Heart left ventricle (tissue), 16 donors: ENCODE measurements at regions not wholly inside any gene's neighbourhood (a gene's known extent, or its start where the extent isn't known, plus 50 kb on each side); places are given as distances from the start of the nearest gene placed in this dataset.
"Not testable (repeated sequence)": the region's sequence is repeated elsewhere in the genome, so short reads cannot be mapped to it uniquely, and the experiment has no call there.

Source experiments
- ATAC-seq, 4 donors: fragments of 200-7000 bp; cut with Tn5 transposase; one replicate each; pipeline ENCODE4 v1.9.1; 2020 to 2022; ENCODE audit warnings: moderate library complexity in 4 of 4, mild to moderate bottlenecking in 3 of 4, moderate number of reproducible peaks in 1 of 4
- DNase-seq, 5 donors: peaks; one replicate each; pipeline ENCODE4 v3.0.0-alpha.2; 2020
- H3K27ac ChIP-seq, 12 donors: fragments of 200-600 bp; sonication (generic) in 4 of 12; one replicate each; pipeline versions ENCODE4 v1.5.0 to v1.8.0; 2016 to 2022; ENCODE audit warnings: mild to moderate bottlenecking in 2 of 12
- H3K27me3 ChIP-seq, 9 donors: fragments of 200-600 bp; sonication (generic) in 2 of 9; one replicate each; pipeline versions ENCODE4 v1.5.1 to v1.8.0; 2016 to 2022; ENCODE audit warnings: mild to moderate bottlenecking in 3 of 9
- H3K36me3 ChIP-seq, 9 donors: fragments of 200-600 bp; sonication (generic) in 2 of 9; one replicate each; pipeline versions ENCODE4 v1.5.0 to v1.8.0; 2018 to 2022; ENCODE audit warnings: mild to moderate bottlenecking in 2 of 9
- H3K4me1 ChIP-seq, 12 donors: fragments of 200-600 bp; sonication (generic) in 4 of 12; one replicate each; pipeline versions ENCODE4 v1.5.0 to v1.8.0; 2016 to 2022; ENCODE audit warnings: mild to moderate bottlenecking in 3 of 12
- H3K4me3 ChIP-seq, 12 donors: fragments of 200-600 bp; sonication (generic) in 4 of 12; one replicate each; pipeline versions ENCODE4 v1.5.0 to v1.8.0; 2017 to 2022; ENCODE audit warnings: mild to moderate bottlenecking in 9 of 12, moderate library complexity in 4 of 12
- H3K9me3 ChIP-seq, 12 donors: fragments of 200-600 bp; sonication (generic) in 4 of 12; one replicate each; pipeline versions ENCODE4 v1.5.0 to v1.8.0; 2016 to 2022; ENCODE audit warnings: mild to moderate bottlenecking in 1 of 12
- POLR2A ChIP-seq, 2 donors: fragments of 450-650 bp; IDR thresholded peaks; one replicate each; pipeline ENCODE4 v1.6.1; 2017; ENCODE audit warnings: antibody characterized with exemption in 2 of 2, mild to moderate bottlenecking in 2 of 2, moderate library complexity in 2 of 2
- WGBS, 4 donors: extraction: QIAGEN DNeasy Blood & Tissue Kit in 2 of 4; methylation state at CpG; one replicate each; pipeline versions ENCODE4 v1.1.5 to v1.1.7; 2013 to 2018; 5-methylcytosine and 5-hydroxymethylcytosine counted together
- intact Hi-C, 10 donors: fragments of 100-400 bp; cut with DNase I; formaldehyde crosslinking; loops; one replicate each; pipeline versions ENCODE4 v1.11.1 to v1.14.2; 2022
- TF ChIP-seq, protein P1 (sequence below), 12 donors: fragments of 200-600 bp; sonication (generic) in 4 of 12; IDR thresholded peaks; one replicate each; pipeline versions ENCODE4 v1.5.0 to v1.8.0; 2018 to 2022; ENCODE audit warnings: antibody characterized with exemption in 12 of 12, mild to moderate bottlenecking in 5 of 12
- donor health status: ischemic (EF 13 %, LVEDD 7.1; RV severe dilation, severe dysfunction).
- donor health status: healthy with polysubstance abuse.
- donor health status: DM: no; HTN: yes; CAD: no.
- donor health status: DM: no; HTN: no; CAD: no.
- donor health status: ischemic (EF 25% LVEDD 6.9; RV normal size, moderate dysfunction).
- donor health status: ischemic (EF 25% LVEDD 5.7; RV mildly dilated, moderate dysfunction).
- donor health status: healthy.
- donor health status: DM: yes; HTN: yes; CAD: no.
- donor health status: ischemic (EF 35%, LVEDD 5.7; RV mildly dilated, moderate dysfunction).
- donor health status: nonischemic (EF 11% LVEDD 7.7; RV severe dilation, severe dysfunction).
- donor health status: DM: yes; HTN: yes; CAD: no.
- donor health status: PGD.
- donor health status: ischemic (EF 29% LVEDD 5.4; RV normal size, mild dysfunction).
- donor health status: nonischemic (EF 23%, LVEDD 6.1; RV moderate dilation, normal function).

DNA sequence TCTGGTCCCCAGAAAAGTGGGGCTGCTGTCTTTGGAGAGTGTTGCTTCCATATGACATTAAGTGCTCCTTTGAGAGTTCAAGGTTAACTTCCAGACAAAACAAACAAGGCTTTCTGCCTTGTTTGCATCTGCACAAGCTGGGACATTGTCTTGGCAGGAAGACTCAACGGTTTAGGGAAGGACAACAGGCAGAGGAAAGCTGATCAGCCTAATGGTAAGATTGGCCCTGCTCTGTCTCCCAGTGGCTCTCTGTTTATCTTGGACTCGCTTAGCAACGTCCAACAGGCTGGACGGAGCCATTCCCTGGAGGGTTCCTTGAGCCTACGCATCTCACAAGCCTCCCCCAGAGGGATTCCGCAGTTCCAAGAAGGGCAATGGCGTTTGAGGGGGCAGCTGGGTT, 62.2 kb upstream of the SLC44A3 start:
- Histone ChIP-seq H3K36me3 (no peaks in the 10 kb centered on the region), H3K27ac (peak overlapping the region in 6 of 12 donors; percentile 8 to 46 (median 33)), H3K9me3 (peaks cover 0 to 4% (median 0%) of the 10 kb centered on the region in 12 donors), H3K27me3 (no peaks in the 10 kb centered on the region), H3K4me3 (no peak overlapping the region), H3K4me1 (peaks cover 7 to 50% (median 28%) of the 10 kb centered on the region in 12 donors)
- DNase-seq (peak; percentile 61 to 79 (median 68)), ATAC-seq (peak; percentile 33 to 65 (median 60))
- 40 to 66% (median 53%) methylated on average over 7 of the region's 7 CpGs for WGBS, 4 donors
- intact Hi-C loops = loop anchor here in 5 of 10 donors (2.0 to 10.0 kb wide), 3 partner anchors 34 to 73 kb away; no protein-coding TSS in a partner anchor
- TF ChIP-seq, protein P1, sequence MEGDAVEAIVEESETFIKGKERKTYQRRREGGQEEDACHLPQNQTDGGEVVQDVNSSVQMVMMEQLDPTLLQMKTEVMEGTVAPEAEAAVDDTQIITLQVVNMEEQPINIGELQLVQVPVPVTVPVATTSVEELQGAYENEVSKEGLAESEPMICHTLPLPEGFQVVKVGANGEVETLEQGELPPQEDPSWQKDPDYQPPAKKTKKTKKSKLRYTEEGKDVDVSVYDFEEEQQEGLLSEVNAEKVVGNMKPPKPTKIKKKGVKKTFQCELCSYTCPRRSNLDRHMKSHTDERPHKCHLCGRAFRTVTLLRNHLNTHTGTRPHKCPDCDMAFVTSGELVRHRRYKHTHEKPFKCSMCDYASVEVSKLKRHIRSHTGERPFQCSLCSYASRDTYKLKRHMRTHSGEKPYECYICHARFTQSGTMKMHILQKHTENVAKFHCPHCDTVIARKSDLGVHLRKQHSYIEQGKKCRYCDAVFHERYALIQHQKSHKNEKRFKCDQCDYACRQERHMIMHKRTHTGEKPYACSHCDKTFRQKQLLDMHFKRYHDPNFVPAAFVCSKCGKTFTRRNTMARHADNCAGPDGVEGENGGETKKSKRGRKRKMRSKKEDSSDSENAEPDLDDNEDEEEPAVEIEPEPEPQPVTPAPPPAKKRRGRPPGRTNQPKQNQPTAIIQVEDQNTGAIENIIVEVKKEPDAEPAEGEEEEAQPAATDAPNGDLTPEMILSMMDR (IDR thresholded peaks at IDR 0.05) = no peak
- TF ChIP-seq POLR2A (IDR thresholded peaks at IDR 0.05) = no peak

DNA sequence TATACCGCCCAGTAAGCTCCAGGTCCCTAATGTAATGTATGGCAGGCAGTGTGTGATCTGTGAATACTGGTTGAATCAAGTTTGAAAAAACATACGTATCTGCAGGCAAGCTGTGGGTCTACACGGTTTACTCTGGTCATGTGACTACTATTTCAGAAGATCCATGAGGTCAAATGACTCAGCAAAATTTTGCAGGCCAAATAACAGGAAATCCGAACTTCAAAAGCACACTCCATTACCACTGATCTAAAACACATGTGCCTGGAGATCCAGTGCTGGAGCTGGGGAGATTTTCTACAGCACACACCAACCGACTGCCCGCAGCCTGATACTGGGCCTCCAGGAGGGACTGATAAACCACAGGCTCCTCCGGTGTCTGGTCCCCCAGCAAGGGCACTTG, 64.5 kb upstream of the SLC44A3 start:
- intact Hi-C loops = loop anchor here in 5 of 10 donors (1.0 to 10.0 kb wide), 4 partner anchors 37 to 97 kb away; no protein-coding TSS in a partner anchor
- Histone ChIP-seq H3K9me3 (peaks cover 0 to 3% (median 0%) of the 10 kb centered on the region in 12 donors), H3K27ac (peak overlapping the region in 4 of 12 donors; percentile 9 to 69 (median 38)), H3K27me3 (no peaks in the 10 kb centered on the region), H3K4me3 (no peak overlapping the region), H3K36me3 (no peaks in the 10 kb centered on the region), H3K4me1 (peaks cover 7 to 53% (median 28%) of the 10 kb centered on the region in 12 donors)
- DNase-seq (peak in 3 of 5 donors; percentile 20 to 37 (median 24)), ATAC-seq (peak; percentile 25 to 46 (median 40))
- TF ChIP-seq, protein P1 (IDR thresholded peaks at IDR 0.05) = no peak
- TF ChIP-seq POLR2A (IDR thresholded peaks at IDR 0.05) = no peak
- 28 to 44% (median 33%) methylated on average over 5 to 7 of the region's 7 CpGs for WGBS, 4 donors

DNA sequence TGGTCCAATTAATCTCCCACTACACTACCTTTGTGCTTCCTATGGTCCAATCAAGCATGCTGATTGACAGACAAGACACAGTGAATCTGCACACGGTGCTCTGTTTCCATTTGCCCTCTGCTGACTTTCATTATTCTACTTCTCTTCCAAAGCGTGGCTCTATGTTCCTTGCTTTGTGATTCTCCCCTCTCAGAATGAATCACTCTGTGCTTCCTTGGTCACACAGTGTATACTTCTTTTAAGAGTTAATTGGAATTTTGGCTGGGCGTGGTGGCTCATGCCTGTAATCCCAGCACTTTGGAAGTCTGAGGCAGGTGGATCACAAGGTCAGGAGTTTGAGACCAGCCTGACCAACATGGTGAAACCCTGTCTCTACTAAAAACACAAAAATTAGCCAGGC, 65.1 kb upstream of the SLC44A3 start:
- H3K4me1 ChIP-seq = peaks cover 7 to 53% (median 28%) of the 10 kb centered on the region in 12 donors
- H3K9me3 ChIP-seq, H3K36me3 ChIP-seq, H3K27me3 ChIP-seq, DNase-seq, H3K4me3 ChIP-seq: not testable (repeated sequence)
- intact Hi-C loops = loop anchor here in 4 of 10 donors (1.0 to 10.0 kb wide), 3 partner anchors 37 to 97 kb away; no protein-coding TSS in a partner anchor
- WGBS, 4 donors = 73 to 84% (median 78%) methylated on average over 3 of the region's 3 CpGs
- H3K27ac ChIP-seq = peak overlapping the region in 6 of 12 donors; percentile 25 to 69 (median 53)
- ATAC-seq = peak in 1 of 4 donors; percentile 4

DNA sequence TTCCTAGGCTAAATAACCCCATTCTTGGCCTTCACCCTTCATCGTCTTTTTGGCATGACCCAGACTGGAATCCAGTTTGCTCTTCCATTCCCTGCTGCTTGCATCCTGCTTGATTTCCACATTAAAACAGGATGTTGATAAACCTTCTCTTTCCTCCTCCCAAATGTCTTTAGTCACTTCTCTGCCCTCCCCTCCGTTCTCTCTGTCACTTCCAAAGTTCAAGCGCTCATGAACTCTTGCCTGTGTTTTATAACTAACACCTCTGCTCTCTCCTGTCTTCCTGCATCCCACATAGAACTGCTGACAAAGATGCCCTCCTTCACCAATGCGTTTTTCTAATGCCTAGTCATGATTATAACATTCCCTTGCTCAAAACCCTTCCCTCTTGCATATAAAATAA, 65.6 kb upstream of the SLC44A3 start:
- peaks cover 0 to 3% (median under 1%) of the 10 kb centered on the region in 12 donors for H3K9me3 ChIP-seq
- no peak for DNase-seq
- H3K4me1 ChIP-seq = peaks cover 7 to 53% (median 28%) of the 10 kb centered on the region in 12 donors
- ATAC-seq = peak in 2 of 4 donors; percentile 37 to 40
- H3K36me3 ChIP-seq = no peaks in the 10 kb centered on the region
- WGBS, 4 donors = 36 to 55% (median 43%) methylated on average over 4 of the region's 4 CpGs
- H3K27ac ChIP-seq = peak overlapping the region in 11 of 12 donors; percentile 28 to 79 (median 66)
- intact Hi-C loops = loop anchor here in 5 of 10 donors (5.0 to 10.0 kb wide), 4 partner anchors 38 to 212 kb away; partner anchors contain the start of gene F3 (in 3 of the 5)
- H3K4me3 ChIP-seq = no peak overlapping the region
- H3K27me3 ChIP-seq = no peaks in the 10 kb centered on the region
- no peak for TF ChIP-seq POLR2A (IDR thresholded peaks at IDR 0.05)
- TF ChIP-seq, protein P1 (IDR thresholded peaks at IDR 0.05) = no peak
